Adrenal gland (tissue), 5 donors: ENCODE measurements at regions not wholly inside any gene's neighbourhood (a gene's known extent, or its start where the extent isn't known, plus 50 kb on each side); places are given as distances from the start of the nearest gene placed in this dataset.

Experiments
- CTCF ChIP-seq, 6 experiments: fragments of 450-650 bp in 4 of 6; fragments of 200-600 bp in 2 of 6; sonication (generic) in 1 of 6; IDR thresholded peaks; 1 replicate in 5 of 6; 2 replicates in 1 of 6; pipeline versions ENCODE4 v1.5.1 to v1.8.0; 2016 to 2021; ENCODE audit warnings: antibody characterized with exemption in 6 of 6, mild to moderate bottlenecking in 2 of 6, moderate library complexity in 1 of 6
- POLR2A ChIP-seq, 2 donors: fragments of 450-650 bp; IDR thresholded peaks; one replicate each; pipeline ENCODE4 v1.6.1; 2017; ENCODE audit warnings: antibody characterized with exemption in 2 of 2, mild to moderate bottlenecking in 2 of 2, moderate library complexity in 1 of 2
- donor health status: DM: no; HTN: no; CAD: no.

GRCh38 chr18:1599196-1599595, 694.5 kb downstream of the ADCYAP1 start:
- TF ChIP-seq CTCF (IDR thresholded peaks at IDR 0.05) (no peak), POLR2A (IDR thresholded peaks at IDR 0.05) (no peak)
